IMR-90 (cell line): ENCODE measurements at regions not wholly inside any gene's neighbourhood (a gene's known extent, or its start where the extent isn't known, plus 50 kb on each side); places are given as distances from the start of the nearest gene placed in this dataset.

ENCODE experiments used
- MAFK ChIP-seq: IDR thresholded peaks from 2 replicates; pipeline ENCODE4 v1.6.1; 2012; ENCODE audit warnings: low read depth, low read length, improper control_type of control experiment
- POLR2A ChIP-seq: IDR thresholded peaks from 2 replicates; pipeline ENCODE4 v1.6.1; 2012; ENCODE audit warnings: mild to moderate bottlenecking, low read depth, low read length

GRCh38 chrX:13386092-13386491 lies 66.2 kb upstream of the ATXN3L start:
- TF ChIP-seq POLR2A (no peak), MAFK (no peak)
